ENCODE measurements at regions not wholly inside any gene's neighbourhood (a gene's known extent, or its start where the extent isn't known, plus 50 kb on each side); places are given as distances from the start of the nearest gene placed in this dataset.

GRCh38 chr2:43022896-43023295 is 203.5 kb downstream of the ZFP36L2 start:
- in situ Hi-C loops (cut with MboI; ENCODE audit: low sequenced_read_pairs) = no loop called here

- in situ Hi-C loops (cut with MboI; ENCODE audit: low sequenced_read_pairs) = no loop called here
Measured at GRCh38 chr2:43021791-43022509, 204.5 kb downstream of the ZFP36L2 start.

GRCh38 chr2:43020990-43021669 is 205.3 kb downstream of the ZFP36L2 start:
- in situ Hi-C loops (cut with MboI; ENCODE audit: low sequenced_read_pairs) = no loop called here

- in situ Hi-C loops (cut with MboI; ENCODE audit: low sequenced_read_pairs) = no loop called here
Measured at GRCh38 chr2:43020296-43020695, 206.1 kb downstream of the ZFP36L2 start.

GRCh38 chr2:43019536-43020183 is 206.7 kb downstream of the ZFP36L2 start:
- in situ Hi-C loops (cut with MboI; ENCODE audit: low sequenced_read_pairs) = no loop called here

GRCh38 chr2:43019025-43019367 is 207.4 kb downstream of the ZFP36L2 start:
- in situ Hi-C loops (cut with MboI; ENCODE audit: low sequenced_read_pairs) = no loop called here

- in situ Hi-C loops (cut with MboI; ENCODE audit: low sequenced_read_pairs) = no loop called here
Measured at GRCh38 chr2:43018179-43019024, 208.0 kb downstream of the ZFP36L2 start.

- in situ Hi-C loops (cut with MboI; ENCODE audit: low sequenced_read_pairs) = no loop called here
Measured at GRCh38 chr2:43013821-43014345, 212.5 kb downstream of the ZFP36L2 start.

GRCh38 chr2:43012966-43013365 is 213.4 kb downstream of the ZFP36L2 start:
- in situ Hi-C loops (cut with MboI; ENCODE audit: low sequenced_read_pairs) = no loop called here

GRCh38 chr2:43011158-43011491 is 215.3 kb downstream of the ZFP36L2 start:
- in situ Hi-C loops (cut with MboI; ENCODE audit: low sequenced_read_pairs) = no loop called here

- in situ Hi-C loops (cut with MboI; ENCODE audit: low sequenced_read_pairs) = no loop called here
Measured at GRCh38 chr2:43010438-43011157, 215.8 kb downstream of the ZFP36L2 start.

- in situ Hi-C loops (cut with MboI; ENCODE audit: low sequenced_read_pairs) = no loop called here
Measured at GRCh38 chr2:43009448-43009847, 217.0 kb downstream of the ZFP36L2 start.

GRCh38 chr2:43008388-43008787 is 216.0 kb upstream of the HAAO start:
- in situ Hi-C loops (cut with MboI; ENCODE audit: low sequenced_read_pairs) = no loop called here

- in situ Hi-C loops (cut with MboI; ENCODE audit: low sequenced_read_pairs) = no loop called here
Measured at GRCh38 chr2:43007901-43008300, 215.5 kb upstream of the HAAO start.

GRCh38 chr2:43006834-43007543 is 214.6 kb upstream of the HAAO start:
- in situ Hi-C loops (cut with MboI; ENCODE audit: low sequenced_read_pairs) = no loop called here

- in situ Hi-C loops (cut with MboI; ENCODE audit: low sequenced_read_pairs) = no loop called here
Measured at GRCh38 chr2:43005975-43006833, 213.8 kb upstream of the HAAO start.

- in situ Hi-C loops (cut with MboI; ENCODE audit: low sequenced_read_pairs) = no loop called here
Measured at GRCh38 chr2:43005245-43005974, 213.0 kb upstream of the HAAO start.

- in situ Hi-C loops (cut with MboI; ENCODE audit: low sequenced_read_pairs) = no loop called here
Measured at GRCh38 chr2:43004879-43005244, 212.5 kb upstream of the HAAO start.
